Inflammatory macrophage treated with lipopolysaccharide for 4 hours (primary cell): ENCODE measurements at regions not wholly inside any gene's neighbourhood (a gene's known extent, or its start where the extent isn't known, plus 50 kb on each side); places are given as distances from the start of the nearest gene placed in this dataset.
"Not testable (repeated sequence)": the region's sequence is repeated elsewhere in the genome, so short reads cannot be mapped to it uniquely, and the experiment has no call there.

Source experiments
- DNase-seq: peaks from one replicate; pipeline ENCODE4 v3.0.0-alpha.2; 2020

- DNase-seq: no peak
Measured at GRCh38 chr21:18970941-18971340, 567.4 kb upstream of the TMPRSS15 start.

- DNase-seq: no peak
Measured at GRCh38 chr21:18985584-18985983, 582.0 kb upstream of the TMPRSS15 start.

- no peak for DNase-seq
Measured at GRCh38 chr21:18986197-18986596, 582.6 kb upstream of the TMPRSS15 start.

GRCh38 chr21:18987520-18988026 lies 584.0 kb upstream of the TMPRSS15 start:
- DNase-seq: no peak

- no peak for DNase-seq
Measured at GRCh38 chr21:18989953-18990495, 586.4 kb upstream of the TMPRSS15 start.

- no peak for DNase-seq
Measured at GRCh38 chr21:18991846-18992245, 588.3 kb upstream of the TMPRSS15 start.

- no peak for DNase-seq
Measured at GRCh38 chr21:19010251-19010650, 606.7 kb upstream of the TMPRSS15 start.

GRCh38 chr21:19010996-19011395 lies 607.4 kb upstream of the TMPRSS15 start:
- no peak for DNase-seq

- DNase-seq: no peak
Measured at GRCh38 chr21:19011451-19011850, 607.9 kb upstream of the TMPRSS15 start.

- DNase-seq: no peak
Measured at GRCh38 chr21:19013916-19014315, 610.3 kb upstream of the TMPRSS15 start.

- no peak for DNase-seq
Measured at GRCh38 chr21:19018529-19018928, 614.9 kb upstream of the TMPRSS15 start.

GRCh38 chr21:19022978-19023377 lies 619.4 kb upstream of the TMPRSS15 start:
- no peak for DNase-seq

- no peak for DNase-seq
Measured at GRCh38 chr21:19026911-19027310, 623.3 kb upstream of the TMPRSS15 start.

- DNase-seq: no peak
Measured at GRCh38 chr21:19029816-19030215, 626.2 kb upstream of the TMPRSS15 start.

GRCh38 chr21:19031953-19032352 lies 628.4 kb upstream of the TMPRSS15 start:
- DNase-seq: no peak

GRCh38 chr21:19034041-19034440 lies 630.5 kb upstream of the TMPRSS15 start:
- DNase-seq: no peak

- no peak for DNase-seq
Measured at GRCh38 chr21:19034560-19034959, 631.0 kb upstream of the TMPRSS15 start.

- no peak for DNase-seq
Measured at GRCh38 chr21:19045876-19046275, 642.3 kb upstream of the TMPRSS15 start.

- no peak for DNase-seq
Measured at GRCh38 chr21:19048098-19048672, 644.6 kb upstream of the TMPRSS15 start.

- DNase-seq: no peak
Measured at GRCh38 chr21:19049567-19049966, 646.0 kb upstream of the TMPRSS15 start.

- DNase-seq: no peak
Measured at GRCh38 chr21:19065164-19065563, 661.6 kb upstream of the TMPRSS15 start.

- no peak for DNase-seq
Measured at GRCh38 chr21:19076031-19076430, 672.4 kb upstream of the TMPRSS15 start.

GRCh38 chr21:19109694-19110093 lies 706.1 kb upstream of the TMPRSS15 start:
- DNase-seq: no peak

GRCh38 chr21:19119259-19119658 lies 715.7 kb upstream of the TMPRSS15 start:
- not testable (repeated sequence) for DNase-seq

GRCh38 chr21:19120591-19120990 lies 717.0 kb upstream of the TMPRSS15 start:
- DNase-seq: no peak
